ENCODE measurements at regions not wholly inside any gene's neighbourhood (a gene's known extent, or its start where the extent isn't known, plus 50 kb on each side); places are given as distances from the start of the nearest gene placed in this dataset.

DNA sequence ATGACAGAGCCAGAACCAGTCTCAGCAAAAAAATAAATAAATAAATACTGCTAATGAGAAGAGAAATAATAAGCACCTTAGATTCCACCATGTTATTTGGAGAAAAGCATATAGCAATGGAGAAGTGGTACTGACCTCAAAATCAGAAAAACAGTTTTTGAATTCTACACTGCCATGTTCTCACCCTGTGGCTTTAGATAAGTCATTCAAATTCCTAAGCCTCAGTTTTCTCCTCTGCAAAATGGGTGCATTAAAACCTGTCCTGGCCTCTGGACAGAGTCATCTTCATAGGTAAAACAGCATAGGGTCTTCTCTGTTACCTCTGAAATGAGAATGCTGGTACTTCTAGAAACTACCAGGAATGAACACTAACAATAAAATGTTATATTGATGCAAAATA lies 62.2 kb upstream of the RMP24 start:
- no peaks in the 10 kb centered on the region for H3K4me1 ChIP-seq
- H3K27ac ChIP-seq (replicated peaks): no peak overlapping the region
- peaks cover 20% of the 10 kb centered on the region for H3K27me3 ChIP-seq (ENCODE audit: low read depth)
- TF ChIP-seq CTCF (IDR thresholded peaks at IDR 0.05; ENCODE audit: borderline replicate concordance): no peak
- no peaks in the 10 kb centered on the region for H3K36me3 ChIP-seq
- DNase-seq: no peak
- no peak overlapping the region for H3K4me3 ChIP-seq
- intact Hi-C loops (cut with micrococcal nuclease): no loop called here
- H3K9me3 ChIP-seq (replicated peaks): no peaks in the 10 kb centered on the region

- no peaks in the 10 kb centered on the region for H3K36me3 ChIP-seq
- no peak for TF ChIP-seq CTCF (IDR thresholded peaks at IDR 0.05; ENCODE audit: borderline replicate concordance)
- H3K4me3 ChIP-seq: no peak overlapping the region
- intact Hi-C loops (cut with micrococcal nuclease): no loop called here
- no peaks in the 10 kb centered on the region for H3K9me3 ChIP-seq (replicated peaks)
- H3K27ac ChIP-seq (replicated peaks): no peak overlapping the region
- H3K4me1 ChIP-seq: no peaks in the 10 kb centered on the region
- peaks cover 26% of the 10 kb centered on the region for H3K27me3 ChIP-seq (ENCODE audit: low read depth)
- DNase-seq: no peak
Measured at GRCh38 chr18:35912332-35912731, 60.1 kb upstream of the RMP24 start.

GRCh38 chr18:35915056-35915455 lies 57.4 kb upstream of the RMP24 start:
- no peaks in the 10 kb centered on the region for H3K4me1 ChIP-seq
- TF ChIP-seq CTCF (IDR thresholded peaks at IDR 0.05; ENCODE audit: borderline replicate concordance): no peak
- peaks cover 50% of the 10 kb centered on the region for H3K27me3 ChIP-seq (ENCODE audit: low read depth)
- H3K9me3 ChIP-seq (replicated peaks): no peaks in the 10 kb centered on the region
- intact Hi-C loops (cut with micrococcal nuclease): no loop called here
- no peak overlapping the region for H3K4me3 ChIP-seq
- no peak for DNase-seq
- no peak overlapping the region for H3K27ac ChIP-seq (replicated peaks)
- H3K36me3 ChIP-seq: no peaks in the 10 kb centered on the region

DNA sequence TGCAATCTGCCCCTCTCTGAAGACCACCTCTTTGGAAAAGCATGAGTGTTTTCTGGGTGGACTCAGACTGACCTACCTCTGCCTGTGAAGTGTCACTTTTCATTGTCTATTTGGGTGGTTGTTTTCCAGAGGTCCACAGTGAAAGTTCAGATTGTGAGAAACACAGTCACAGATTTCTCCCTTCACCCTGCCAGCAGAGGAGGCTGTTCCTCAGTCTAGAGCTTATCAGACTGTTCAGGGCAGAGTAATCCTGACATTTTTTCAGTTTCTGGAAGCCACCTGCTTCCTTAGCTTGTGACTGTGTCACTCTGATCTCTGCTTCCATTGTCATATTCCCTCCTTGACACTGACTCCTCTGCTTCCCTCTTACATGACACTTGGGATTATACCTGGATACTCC lies 55.4 kb upstream of the RMP24 start:
- H3K27ac ChIP-seq (replicated peaks): no peak overlapping the region
- no peak for TF ChIP-seq CTCF (IDR thresholded peaks at IDR 0.05; ENCODE audit: borderline replicate concordance)

GRCh38 chr18:35918564-35918963 lies 53.9 kb upstream of the RMP24 start:
- no peak for TF ChIP-seq CTCF (IDR thresholded peaks at IDR 0.05; ENCODE audit: borderline replicate concordance)
- Histone ChIP-seq H3K27me3 (ENCODE audit: low read depth) (peaks cover 42% of the 10 kb centered on the region), H3K9me3 (replicated peaks) (no peaks in the 10 kb centered on the region), H3K36me3 (no peaks in the 10 kb centered on the region), H3K4me1 (no peaks in the 10 kb centered on the region), H3K4me3 (no peak overlapping the region), H3K27ac (replicated peaks) (no peak overlapping the region)
- intact Hi-C loops (cut with micrococcal nuclease): no loop called here
- no peak for DNase-seq

More for the DNA sequence above, 55.4 kb upstream of the RMP24 start:
- Histone ChIP-seq H3K36me3 (no peaks in the 10 kb centered on the region), H3K4me3 (no peak overlapping the region), H3K27me3 (ENCODE audit: low read depth) (peaks cover 38% of the 10 kb centered on the region), H3K4me1 (no peaks in the 10 kb centered on the region), H3K9me3 (replicated peaks) (no peaks in the 10 kb centered on the region)
- intact Hi-C loops (cut with micrococcal nuclease): no loop called here
- no peak for DNase-seq

DNA sequence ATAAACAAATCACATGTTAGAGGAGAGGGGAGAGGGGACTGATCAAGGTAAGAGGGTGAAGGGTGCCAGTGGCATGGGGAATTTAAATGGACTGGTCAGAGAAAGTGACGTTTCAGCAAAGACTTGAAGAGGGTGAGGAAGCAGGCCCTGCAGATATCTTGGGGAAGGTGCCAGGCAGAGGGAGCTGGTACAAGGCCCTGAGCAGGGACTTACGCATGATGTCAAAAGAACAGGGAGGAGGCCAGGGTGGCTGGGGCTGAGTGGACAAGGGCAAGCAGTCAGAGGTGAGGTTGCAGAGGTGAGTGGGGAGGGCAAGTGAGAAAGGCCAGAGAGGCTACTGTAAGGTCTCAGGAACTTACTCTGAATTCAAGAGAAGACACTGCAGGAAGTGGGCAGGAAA lies 53.3 kb upstream of the RMP24 start:
- Histone ChIP-seq H3K4me3 (no peak overlapping the region), H3K27me3 (ENCODE audit: low read depth) (peaks cover 45% of the 10 kb centered on the region), H3K9me3 (replicated peaks) (no peaks in the 10 kb centered on the region), H3K27ac (replicated peaks) (no peak overlapping the region), H3K36me3 (no peaks in the 10 kb centered on the region), H3K4me1 (no peaks in the 10 kb centered on the region)
- no peak for DNase-seq
- no peak for TF ChIP-seq CTCF (IDR thresholded peaks at IDR 0.05; ENCODE audit: borderline replicate concordance)
- intact Hi-C loops (cut with micrococcal nuclease): no loop called here
